ENCODE measurements at regions not wholly inside any gene's neighbourhood (a gene's known extent, or its start where the extent isn't known, plus 50 kb on each side); places are given as distances from the start of the nearest gene placed in this dataset.

- no peak for TF ChIP-seq ZNF462 (CRISPR knock-in tag; IDR thresholded peaks at IDR 0.05)
Measured at GRCh38 chr20:39268491-39268951, 306.4 kb downstream of the DHX35 start (continued).

GRCh38 chr20:39266989-39267388 lies 304.8 kb downstream of the DHX35 start:
- Mint-ChIP-seq H3K27me3 (ENCODE audit: insufficient read depth, low read depth, poor library complexity) (peaks cover 7% of the 10 kb centered on the region), H3K9me3 (no peaks in the 10 kb centered on the region), H3K4me1 (peaks cover 19% of the 10 kb centered on the region), H3K36me3 (ENCODE audit: low read depth) (no peaks in the 10 kb centered on the region), H3K4me3 (no peak overlapping the region), H3K27ac (no peak overlapping the region)
- Histone ChIP-seq H3K79me2 (replicated peaks; ENCODE audit: insufficient read depth) (no peaks in the 10 kb centered on the region), H3F3A (replicated peaks; ENCODE audit: low read depth) (no peaks in the 10 kb centered on the region), H3K36me3 (ENCODE audit: insufficient read depth) (no peaks in the 10 kb centered on the region), H3K4me3 (no peak overlapping the region), H3K4me1 (ENCODE audit: insufficient read depth) (no peaks in the 10 kb centered on the region), H3K27me3 (ENCODE audit: insufficient read depth) (no peaks in the 10 kb centered on the region), H3K9me2 (ENCODE audit: insufficient read depth) (no peaks in the 10 kb centered on the region), H3K4me2 (no peak overlapping the region), H4K20me1 (replicated peaks; ENCODE audit: insufficient read depth) (no peaks in the 10 kb centered on the region), H2AFZ (no peak overlapping the region), H3K27ac (ENCODE audit: low read depth) (no peak overlapping the region)
- ATAC-seq (no peak), DNase-seq (ENCODE audit: low spot score) (no peak)
- TF ChIP-seq ZNF114 (CRISPR knock-in tag; IDR thresholded peaks at IDR 0.05) (no peak), NANOG (IDR thresholded peaks at IDR 0.05; ENCODE audit: borderline replicate concordance) (no peak)

DNA sequence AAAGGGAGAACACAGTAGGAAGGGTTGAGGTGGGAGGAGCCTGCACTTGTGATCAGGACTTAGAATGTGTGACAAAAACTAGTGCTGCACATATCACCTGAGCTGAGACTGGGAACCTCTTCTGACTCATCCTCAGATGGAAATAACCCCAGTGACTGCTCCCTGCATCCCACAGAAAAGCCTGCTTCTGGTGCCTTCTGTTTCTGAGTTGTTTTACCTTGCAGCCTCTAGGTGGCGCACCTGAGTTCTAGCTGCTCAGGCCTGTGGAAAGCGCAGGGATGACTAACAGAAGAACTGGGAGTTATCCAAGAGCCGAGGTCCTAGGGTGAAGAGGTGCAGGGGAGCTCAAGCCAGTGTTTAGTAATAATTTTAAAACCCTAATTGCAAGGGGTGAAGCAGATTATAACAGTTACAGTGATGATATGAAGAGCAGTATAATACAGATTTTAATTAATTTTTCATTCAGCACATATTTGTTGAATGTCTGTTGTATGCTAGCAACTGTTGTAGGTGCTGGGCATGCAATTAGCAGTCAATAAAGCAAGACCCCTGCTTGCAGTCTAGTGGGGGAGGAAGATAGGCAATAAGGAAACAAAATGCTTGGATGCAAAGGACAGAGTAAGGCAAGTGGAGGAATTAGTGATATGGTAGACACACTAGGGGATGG lies 302.5 kb downstream of the DHX35 start:
- Histone ChIP-seq H3K4me1 (ENCODE audit: insufficient read depth) (no peaks in the 10 kb centered on the region), H3F3A (replicated peaks; ENCODE audit: low read depth) (no peaks in the 10 kb centered on the region), H2AFZ (no peak overlapping the region), H3K36me3 (ENCODE audit: insufficient read depth) (no peaks in the 10 kb centered on the region), H3K79me2 (replicated peaks; ENCODE audit: insufficient read depth) (no peaks in the 10 kb centered on the region), H3K27me3 (ENCODE audit: insufficient read depth) (no peaks in the 10 kb centered on the region), H3K27ac (ENCODE audit: low read depth) (no peak overlapping the region), H3K4me2 (no peak overlapping the region), H3K4me3 (no peak overlapping the region), H4K20me1 (replicated peaks; ENCODE audit: insufficient read depth) (no peaks in the 10 kb centered on the region), H3K9me2 (ENCODE audit: insufficient read depth) (no peaks in the 10 kb centered on the region)
- DNase-seq (ENCODE audit: low spot score) = peak; percentile 77
- H3K4me1 Mint-ChIP-seq = peaks cover 7% of the 10 kb centered on the region; the same call in 2 of the 3 replicates
- ATAC-seq = peak; percentile 76
- H3K27me3 Mint-ChIP-seq (ENCODE audit: insufficient read depth, low read depth, poor library complexity) = peaks cover 8% of the 10 kb centered on the region
- no peak overlapping the region for H3K4me3 Mint-ChIP-seq
- no peaks in the 10 kb centered on the region for H3K36me3 Mint-ChIP-seq (ENCODE audit: low read depth)
- H3K27ac Mint-ChIP-seq = no peak overlapping the region
- H3K9me3 Mint-ChIP-seq = no peaks in the 10 kb centered on the region
- no peak for TF ChIP-seq ZNF462 (CRISPR knock-in tag; IDR thresholded peaks at IDR 0.05)
